ENCODE measurements at regions not wholly inside any gene's neighbourhood (a gene's known extent, or its start where the extent isn't known, plus 50 kb on each side); places are given as distances from the start of the nearest gene placed in this dataset.
"Not testable (repeated sequence)": the region's sequence is repeated elsewhere in the genome, so short reads cannot be mapped to it uniquely, and the experiment has no call there.

DNA sequence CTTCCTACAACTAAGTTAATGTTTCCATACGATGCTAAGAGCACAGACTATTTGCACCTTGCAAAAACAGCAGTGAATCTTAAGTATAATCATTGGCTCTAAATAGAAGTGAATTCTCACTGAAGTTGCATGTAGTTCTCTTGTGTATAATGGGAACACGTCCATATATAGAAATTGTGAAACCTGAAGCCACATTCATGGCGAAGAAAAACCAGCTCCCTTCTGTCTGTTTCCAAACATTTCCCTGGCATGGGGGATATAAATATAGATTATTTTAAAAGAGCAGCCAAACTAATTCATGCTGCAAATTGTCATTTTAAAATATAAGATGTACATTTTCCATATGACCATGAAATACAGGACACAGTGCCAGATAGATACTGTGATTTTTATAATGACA is 71.1 kb downstream of the TRAM1L1 start:
- no peak for DNase-seq (ENCODE audit: low spot score)

DNA sequence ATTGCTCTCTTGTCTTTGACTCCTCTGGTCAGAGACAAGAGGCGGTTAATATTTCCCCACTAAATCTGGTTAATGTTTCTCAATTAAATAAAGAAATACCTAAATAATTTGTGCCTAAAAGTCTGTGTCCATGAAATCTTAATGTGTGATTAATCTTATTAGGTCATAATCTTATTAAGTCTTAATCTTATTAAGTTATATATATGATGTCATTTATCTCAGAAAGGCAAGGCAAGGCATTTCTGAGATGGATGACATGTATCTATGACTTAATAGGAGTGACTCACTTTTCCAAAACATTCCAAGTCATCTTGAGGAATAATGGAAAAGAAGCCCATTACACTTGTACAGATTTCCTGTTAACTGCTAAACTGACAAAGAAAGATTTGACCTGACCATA is 74.7 kb downstream of the TRAM1L1 start:
- peak; percentile 71 for DNase-seq (ENCODE audit: low spot score)

DNA sequence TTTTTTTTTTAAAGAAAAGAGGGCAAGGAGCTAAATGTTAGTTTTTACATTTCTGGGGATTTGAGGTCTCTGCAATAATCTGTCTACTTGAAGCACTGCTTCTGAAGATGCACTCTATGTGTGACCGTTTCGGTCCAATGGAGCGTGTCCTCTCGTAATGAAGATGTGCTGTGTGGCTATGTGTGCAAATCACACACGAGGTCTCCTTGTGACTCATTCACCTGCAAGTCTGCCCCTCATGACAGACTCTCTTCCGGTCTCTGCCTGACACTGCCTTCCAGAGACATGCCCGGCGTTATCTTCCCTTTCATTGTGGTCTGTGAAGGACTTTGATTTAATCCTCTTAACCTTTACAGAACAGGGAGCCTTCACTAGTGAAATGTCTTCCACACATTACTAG is 84.3 kb downstream of the TRAM1L1 start:
- no peak for DNase-seq (ENCODE audit: low spot score)

DNA sequence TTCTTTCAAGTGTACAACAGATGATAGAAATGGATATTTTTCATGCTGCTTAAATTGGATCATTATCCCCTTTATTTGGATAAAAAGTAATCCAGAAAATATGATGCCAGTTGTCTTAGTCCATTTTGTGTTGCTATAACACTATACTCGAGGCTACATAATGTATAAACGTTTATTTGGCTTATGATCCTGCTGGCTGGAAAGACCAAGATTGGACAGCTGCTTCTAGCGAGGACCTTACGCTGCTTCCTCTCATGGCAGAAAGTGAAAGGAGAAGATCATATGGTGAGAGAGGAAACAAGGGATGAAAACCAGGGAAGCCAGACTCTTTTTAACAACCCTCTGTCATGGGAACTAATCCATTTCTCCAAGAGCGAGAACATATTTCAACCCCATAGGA is 102.7 kb downstream of the TRAM1L1 start:
- no peak for DNase-seq (ENCODE audit: low spot score)

DNA sequence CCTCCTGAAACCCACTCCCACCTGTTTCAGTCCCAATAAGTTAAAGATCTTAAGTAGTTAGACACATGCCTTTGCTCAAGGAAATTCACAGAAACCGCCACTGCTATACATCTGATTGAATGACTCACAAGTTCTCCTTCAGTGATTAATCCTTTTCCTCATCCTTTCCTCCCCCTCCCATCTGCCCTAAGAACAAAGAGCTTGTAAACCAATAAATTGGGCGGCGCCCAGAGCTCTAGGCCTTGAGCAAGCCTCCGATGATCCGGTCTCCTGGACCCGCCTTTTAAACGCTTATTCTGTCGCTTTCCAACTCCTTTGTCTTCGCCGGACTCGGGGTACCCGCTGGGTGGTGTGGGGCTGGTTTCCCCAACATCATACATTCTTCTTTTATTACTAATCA is 104.9 kb downstream of the TRAM1L1 start:
- DNase-seq (ENCODE audit: low spot score): not testable (repeated sequence)

DNA sequence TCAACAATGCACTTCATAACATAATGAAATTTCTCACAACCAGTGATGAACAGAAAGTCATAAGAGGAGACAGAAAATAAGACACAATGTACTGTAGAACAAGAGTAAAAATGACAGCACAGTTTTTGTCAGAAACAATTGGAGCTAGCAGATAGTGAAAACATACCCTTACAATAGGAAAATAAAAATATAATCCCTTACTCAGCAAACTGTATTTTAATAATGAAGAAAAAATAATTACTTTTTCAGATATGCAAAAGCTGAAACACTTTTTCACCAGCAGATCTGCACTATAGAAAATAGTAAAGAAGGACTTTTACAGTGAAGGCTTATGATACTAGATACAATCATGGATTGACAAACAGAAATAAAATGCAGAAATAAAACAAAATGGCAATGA is 126.3 kb downstream of the TRAM1L1 start:
- DNase-seq (ENCODE audit: low spot score): no peak

DNA sequence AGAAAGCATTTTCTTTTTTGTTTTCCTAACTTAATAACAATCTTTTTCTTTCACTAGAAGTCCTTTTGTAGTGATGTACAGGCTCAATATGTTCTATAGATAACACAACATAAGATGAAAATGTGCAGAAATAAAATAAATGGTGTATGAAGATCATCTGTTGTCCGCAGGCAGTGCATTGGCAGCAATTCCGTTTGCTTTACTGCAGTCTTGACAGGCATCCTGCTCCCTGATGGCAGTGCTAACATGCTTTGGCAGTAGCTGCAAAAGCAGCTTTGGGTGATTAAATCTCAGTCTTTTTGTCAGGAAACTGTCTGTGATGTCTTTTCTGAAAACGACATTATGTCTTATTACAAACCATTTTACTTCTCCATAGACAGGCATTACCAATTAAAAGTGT is 131.4 kb downstream of the TRAM1L1 start:
- DNase-seq (ENCODE audit: low spot score): no peak

DNA sequence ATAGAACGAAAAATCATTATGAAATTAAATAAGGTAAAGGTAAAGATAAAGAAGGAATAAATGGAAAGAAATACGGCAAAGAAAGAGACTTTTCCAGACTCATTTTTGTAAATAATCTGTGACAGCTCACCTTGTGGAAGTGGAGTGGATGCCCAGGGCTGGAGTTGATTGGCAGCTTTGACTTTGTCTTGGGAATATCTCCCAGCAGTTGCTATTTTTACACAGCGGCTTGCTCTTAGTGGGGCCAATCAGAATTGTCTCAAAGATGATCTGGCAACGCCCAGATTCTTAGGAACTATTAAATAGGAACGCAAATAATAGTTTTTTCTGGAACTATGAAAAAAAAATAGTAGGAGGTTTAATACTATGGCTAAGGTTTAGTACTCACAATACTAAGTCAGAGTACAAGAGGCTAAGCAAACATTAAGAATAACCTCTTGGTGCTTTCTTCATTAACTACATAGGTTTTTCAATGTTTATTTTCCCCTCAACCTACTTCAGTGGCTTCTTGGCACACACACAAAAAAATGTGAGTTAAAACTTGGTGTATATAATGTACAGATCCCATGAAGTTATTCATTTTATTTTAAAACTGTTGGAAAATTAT is 132.7 kb downstream of the TRAM1L1 start:
- DNase-seq (ENCODE audit: low spot score): no peak

DNA sequence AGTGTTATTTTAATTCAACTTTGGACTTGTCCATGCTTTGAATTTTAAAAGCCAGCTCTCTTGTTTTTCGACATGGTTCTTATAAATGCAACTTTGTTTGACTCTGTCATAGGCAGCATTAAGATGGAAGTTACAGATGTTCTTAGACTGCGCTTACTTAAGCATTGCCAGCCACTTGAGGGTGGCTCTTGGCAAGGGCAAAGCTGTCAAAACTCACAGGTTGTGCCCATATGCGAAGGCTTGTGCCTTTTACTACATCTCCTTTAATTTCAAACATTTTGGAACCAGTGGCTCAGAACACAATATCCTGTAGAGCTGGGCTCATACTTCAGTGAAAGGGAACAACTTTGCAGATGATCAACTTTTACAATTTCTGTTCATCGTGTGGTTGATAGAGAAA is 135.5 kb downstream of the TRAM1L1 start:
- DNase-seq (ENCODE audit: low spot score): no peak

DNA sequence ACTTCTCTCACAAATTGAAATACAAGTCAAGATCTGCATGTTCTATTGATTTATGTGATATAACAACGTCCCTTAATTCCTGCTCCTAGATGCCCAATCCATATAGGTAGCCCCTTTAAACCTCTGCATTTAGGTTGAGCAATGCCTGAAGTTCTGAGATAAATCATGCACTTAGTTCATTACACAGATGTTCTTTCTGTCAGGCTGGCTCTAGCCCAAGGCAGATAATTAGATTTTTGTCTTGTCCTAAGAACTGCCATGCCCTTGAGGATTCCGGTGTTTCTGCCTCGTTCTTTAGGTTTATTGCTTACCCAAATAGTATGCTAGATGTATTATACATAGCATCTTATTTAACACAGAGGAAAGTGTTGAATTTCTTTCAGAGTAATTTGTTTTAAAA is 143.1 kb downstream of the TRAM1L1 start:
- DNase-seq (ENCODE audit: low spot score): no peak

DNA sequence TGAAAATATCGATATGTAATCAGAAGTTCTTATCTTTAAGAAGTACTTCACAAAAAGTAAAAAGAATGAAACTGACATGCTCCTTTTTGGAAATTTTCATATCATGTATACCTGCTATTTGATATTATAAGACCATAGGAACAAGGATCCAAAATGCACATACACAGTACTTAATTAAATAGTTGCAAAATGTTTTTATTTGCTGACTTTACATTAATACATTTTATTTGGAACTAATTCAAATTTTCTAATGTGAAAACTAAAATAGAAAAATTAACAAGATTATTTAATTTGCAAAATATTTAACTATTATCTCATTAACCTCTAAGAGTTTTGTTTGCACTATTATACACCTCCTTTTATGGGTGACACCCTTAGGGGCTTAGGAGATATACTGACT is 155.0 kb downstream of the TRAM1L1 start:
- DNase-seq (ENCODE audit: low spot score): no peak

DNA sequence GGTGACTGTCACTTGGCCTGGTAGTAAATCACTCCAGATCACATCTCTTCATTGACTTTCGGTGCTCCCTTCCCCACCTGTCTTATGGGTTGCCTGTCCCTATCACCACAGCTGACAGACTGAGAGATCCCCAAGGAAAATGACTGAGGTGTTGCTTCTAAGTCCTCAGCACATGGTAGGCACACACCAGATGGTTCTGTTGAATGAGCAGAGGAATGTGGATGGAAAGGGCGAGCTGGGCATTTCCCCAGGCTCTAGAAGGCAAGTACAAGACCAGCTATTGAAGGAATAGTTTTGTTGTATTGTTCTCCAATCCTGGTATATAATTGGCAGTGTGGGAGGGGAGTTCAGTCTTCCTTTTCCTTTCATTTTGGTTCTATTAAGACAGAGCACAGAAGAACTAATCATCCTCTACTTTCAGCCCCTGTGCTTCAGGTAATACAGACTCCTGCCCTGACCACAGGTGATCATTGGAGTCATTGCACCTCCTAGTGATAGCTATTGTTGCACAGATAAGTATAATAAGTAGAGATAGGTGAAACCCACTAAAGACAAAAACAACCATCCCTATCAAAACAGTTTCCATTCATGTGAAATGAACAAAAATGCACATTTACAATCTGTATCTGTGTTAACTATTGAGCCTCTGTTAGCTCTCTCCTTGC is 158.6 kb downstream of the TRAM1L1 start:
- DNase-seq (ENCODE audit: low spot score): no peak

DNA sequence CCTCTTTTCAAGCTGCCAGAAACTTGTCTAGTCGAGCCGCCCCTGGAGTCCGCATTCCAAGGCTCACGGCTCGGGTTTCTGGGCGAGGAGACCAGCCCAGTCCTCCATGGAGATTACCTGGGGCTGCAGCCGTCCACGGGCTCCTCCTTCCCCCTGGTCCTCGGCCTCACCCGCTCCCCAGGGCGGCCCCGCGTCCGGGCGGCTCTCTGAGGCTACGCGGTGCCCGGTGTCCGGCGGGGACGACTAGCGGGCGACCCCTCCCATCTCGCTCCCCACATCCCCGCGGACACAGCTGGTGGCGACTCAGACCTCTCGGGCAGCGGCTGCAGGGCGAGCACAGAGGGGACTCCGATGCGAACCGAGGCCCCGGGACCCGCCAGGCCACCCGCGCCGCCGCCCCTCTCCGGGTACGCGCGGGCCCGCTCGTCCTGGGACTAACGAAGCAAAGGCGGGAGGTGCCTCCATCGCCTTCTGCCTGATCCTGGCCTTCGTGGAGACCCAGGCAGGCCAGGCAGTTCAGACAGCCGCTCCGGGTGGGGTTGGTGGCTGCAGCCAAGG is 159.4 kb downstream of the TRAM1L1 start:
- DNase-seq (ENCODE audit: low spot score): no peak

DNA sequence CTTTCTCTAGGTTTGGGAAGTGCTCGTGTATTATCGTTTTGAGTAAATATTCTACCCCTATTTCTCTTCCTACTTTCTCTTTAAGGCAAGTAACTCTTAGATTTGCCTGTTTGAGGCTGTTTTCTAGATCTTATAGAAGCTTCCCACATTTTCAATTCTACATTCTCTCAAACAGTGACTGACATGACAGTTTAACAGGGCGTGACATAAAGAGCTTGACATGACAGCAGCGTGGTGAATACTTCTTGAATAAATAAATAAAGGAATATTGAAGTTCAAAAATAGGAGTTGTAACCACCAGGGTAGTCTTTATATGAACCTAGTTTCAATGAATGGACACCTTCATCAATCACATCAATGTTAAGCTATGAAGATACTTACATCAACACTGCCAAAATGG is 162.0 kb downstream of the TRAM1L1 start:
- no peak for DNase-seq (ENCODE audit: low spot score)

DNA sequence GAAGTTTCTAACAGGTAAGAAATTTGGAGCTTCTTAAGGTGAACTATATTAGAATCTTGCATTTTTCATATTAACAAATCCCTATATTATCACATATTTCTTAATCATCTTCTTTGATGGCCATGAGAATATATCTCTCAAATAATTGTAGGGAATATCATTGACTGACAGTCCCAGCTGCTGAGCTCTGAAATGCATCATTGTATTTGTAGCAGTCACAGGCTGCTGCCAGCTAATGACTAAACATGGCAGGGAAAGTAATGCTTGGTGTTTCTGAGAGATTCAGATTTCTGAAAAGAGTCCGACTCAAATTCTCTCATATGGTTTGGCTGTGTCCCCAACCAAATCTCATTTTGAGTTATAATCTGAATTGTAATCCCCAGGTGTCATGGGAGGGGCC is 171.9 kb downstream of the TRAM1L1 start:
- DNase-seq (ENCODE audit: low spot score): no peak

DNA sequence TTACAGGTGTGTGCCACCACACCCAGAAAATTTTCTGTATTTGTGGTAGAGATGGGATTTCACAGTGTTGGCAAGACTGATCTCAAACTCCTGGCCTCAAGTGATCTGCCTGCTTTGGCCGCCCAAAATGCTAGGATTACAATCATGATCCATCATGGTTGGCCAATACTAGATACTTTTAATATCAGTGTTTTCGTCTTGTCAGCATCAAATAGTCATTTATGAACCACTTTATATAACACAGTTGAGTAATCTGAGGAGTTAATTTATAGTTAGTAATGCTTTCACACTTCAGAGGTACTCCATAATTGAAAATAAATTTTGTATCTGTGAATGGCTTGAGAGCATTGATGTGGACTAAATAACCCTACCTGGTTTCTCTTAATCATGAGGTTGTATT is 178.6 kb downstream of the TRAM1L1 start:
- no peak for DNase-seq (ENCODE audit: low spot score)

DNA sequence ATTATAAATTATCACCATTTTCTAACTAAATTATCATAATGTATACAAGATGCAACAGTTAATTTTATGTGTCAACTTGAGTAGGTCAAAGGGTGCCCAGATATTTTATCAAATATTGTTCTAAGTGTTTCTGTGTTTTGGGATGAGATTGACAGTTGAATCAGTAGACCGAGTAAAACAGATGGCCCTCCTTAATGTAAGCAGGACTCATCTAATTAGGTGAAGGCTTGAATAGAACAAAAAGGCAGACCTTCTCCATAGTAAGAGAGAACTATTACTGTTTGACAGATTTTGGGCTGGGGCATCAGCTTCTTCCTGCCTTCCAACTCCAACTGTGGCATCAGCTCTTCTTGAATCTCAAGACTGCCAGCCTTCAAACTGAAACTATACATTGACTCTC is 185.8 kb downstream of the TRAM1L1 start:
- DNase-seq (ENCODE audit: low spot score): no peak

DNA sequence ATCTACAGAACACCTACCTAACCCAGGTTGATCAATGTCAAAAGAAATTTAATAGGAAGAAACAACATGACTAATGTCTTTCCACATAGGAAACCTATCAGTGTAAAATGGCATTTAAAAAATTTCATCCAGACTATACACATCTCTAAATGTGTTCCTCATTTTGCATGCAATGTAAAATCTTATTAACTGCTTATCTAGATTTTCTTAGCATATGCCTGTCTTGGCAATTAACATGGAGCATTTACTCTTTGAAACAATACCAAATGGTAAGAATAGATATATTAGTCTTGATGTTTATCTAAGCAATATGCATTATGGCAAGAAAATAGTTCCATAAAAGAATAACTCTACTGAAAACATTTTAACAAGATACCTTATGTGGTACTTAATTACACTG is 199.8 kb downstream of the TRAM1L1 start:
- no peak for DNase-seq (ENCODE audit: low spot score)

DNA sequence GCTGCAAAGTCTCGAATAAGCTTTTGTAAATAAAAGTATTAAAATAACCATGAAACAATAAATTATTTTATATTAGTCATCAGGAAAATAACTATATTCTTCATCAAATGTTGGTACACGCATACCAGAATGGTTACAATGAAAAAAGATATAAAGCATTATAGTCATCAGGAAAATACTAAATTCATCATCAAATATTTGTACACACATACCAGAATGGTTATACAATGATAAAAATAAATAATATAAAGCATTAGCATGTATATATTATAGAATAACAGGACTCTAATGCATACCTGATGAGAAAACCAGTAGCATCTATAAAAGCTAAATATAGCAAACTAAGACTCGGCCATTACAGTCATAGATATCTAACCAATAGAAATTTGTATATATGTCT is 202.9 kb downstream of the TRAM1L1 start:
- DNase-seq (ENCODE audit: low spot score): no peak

DNA sequence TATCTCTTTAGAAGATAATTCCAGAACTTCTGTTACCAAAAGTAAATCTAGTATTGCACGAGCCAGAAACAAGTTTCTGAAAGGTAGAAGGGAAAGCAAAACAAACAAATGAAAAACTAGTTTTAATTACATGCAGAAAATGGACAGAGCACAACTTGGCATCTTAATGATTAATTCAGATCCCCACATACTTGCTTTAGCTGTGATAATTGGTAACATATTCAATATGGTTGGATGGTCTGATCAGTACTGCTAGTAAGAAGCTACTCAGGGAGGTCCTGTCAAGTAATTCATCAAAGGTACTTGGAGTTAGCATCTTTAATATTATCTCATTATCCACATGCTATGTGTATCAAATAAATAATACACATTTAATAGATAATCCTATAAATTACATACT is 204.3 kb downstream of the TRAM1L1 start:
- no peak for DNase-seq (ENCODE audit: low spot score)

DNA sequence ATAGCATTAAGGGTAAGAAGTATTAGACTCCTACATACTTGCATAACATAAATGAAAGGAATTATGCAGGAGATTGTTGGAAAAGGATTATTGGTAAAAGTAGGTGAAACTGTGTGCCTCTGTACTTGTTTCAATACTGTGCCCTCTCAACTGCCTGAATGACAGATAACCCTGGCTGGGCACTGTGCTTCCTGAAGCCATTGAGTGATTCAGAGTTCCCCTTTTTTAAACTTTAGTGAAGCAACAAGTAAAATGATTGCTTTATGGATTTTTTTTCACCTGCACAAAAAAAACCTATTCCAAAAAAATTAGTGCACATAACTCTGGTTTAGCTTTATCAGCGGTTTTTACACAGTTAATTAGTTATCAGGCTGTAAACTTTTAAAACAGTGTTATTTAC is 204.8 kb downstream of the TRAM1L1 start:
- no peak for DNase-seq (ENCODE audit: low spot score)

DNA sequence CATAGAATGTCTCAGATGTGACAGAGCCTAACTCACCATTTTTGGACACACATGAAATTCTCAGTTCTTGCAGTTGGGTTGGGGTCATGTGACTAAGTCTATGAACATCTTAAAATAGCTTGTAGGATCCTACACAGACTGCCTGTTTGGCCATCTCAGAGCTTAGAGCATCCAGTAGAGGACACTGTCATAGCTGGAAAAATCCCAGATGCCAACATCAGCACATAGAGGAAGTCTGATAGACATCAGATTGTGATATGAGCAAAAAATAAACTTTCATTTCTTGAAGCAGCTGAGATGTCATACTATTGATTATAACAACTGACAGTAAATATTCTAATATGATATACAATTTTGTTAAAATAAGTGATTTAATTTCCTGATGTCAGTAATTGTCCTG is 207.1 kb downstream of the TRAM1L1 start:
- DNase-seq (ENCODE audit: low spot score): no peak

DNA sequence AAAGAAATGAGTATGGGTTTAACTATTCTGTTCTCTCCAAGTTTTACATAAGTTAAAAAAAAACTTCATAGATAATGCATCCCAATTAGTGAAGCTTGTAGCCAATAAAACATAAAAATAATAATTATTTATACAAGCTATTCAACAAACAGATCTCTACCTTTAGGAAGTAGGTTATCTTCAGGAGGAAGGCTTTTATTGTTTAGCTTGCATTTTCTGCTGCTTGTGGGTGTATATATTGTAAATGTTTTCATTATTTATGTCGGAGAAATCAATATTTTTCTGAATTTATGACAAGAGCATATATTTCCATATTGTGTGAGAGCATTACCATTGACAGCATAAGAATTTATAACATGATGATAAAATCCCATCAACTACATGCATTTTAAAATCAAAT is 208.3 kb downstream of the TRAM1L1 start:
- no peak for DNase-seq (ENCODE audit: low spot score)

DNA sequence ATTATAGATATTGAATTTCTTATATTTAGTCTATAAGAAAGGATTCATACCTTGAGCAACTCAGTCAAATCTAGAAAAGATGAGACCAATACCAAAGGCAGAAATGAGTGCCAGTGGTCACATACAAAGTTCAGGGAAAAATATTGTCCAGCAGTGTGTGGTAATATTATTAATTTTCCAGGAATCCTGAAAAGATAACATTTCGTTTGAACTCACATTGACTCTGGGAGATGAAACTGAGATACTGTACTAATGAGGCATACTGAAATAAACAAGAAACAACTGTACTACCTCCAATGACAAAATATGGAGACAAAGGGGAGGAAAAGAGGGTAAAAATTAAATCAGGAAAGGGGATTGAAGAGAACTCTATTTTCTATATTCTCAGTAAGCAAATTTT is 212.4 kb downstream of the TRAM1L1 start:
- no peak for DNase-seq (ENCODE audit: low spot score)
